ENCODE measurements at regions not wholly inside any gene's neighbourhood (a gene's known extent, or its start where the extent isn't known, plus 50 kb on each side); places are given as distances from the start of the nearest gene placed in this dataset.
A peak's percentile ranks its signal among the peaks of the same experiment; 100 is the strongest.

GRCh38 chr10:123573236-123574108 lies 92.7 kb upstream of the GPR26 start:
- DNase-seq (ENCODE audit: low read depth in 3 of 3): peak; percentile 14 to 26 (median 19)

- no peak for DNase-seq (ENCODE audit: low read depth in 3 of 3)
These were observed 92.0 kb upstream of the GPR26 start for GRCh38 chr10:123574109-123574698.

- no peak for DNase-seq (ENCODE audit: low read depth in 3 of 3)
These were observed 91.0 kb upstream of the GPR26 start for GRCh38 chr10:123575105-123575504.

- DNase-seq (ENCODE audit: low read depth in 3 of 3): no peak
These were observed 89.4 kb upstream of the GPR26 start for GRCh38 chr10:123576706-123577105.

- no peak for DNase-seq (ENCODE audit: low read depth in 3 of 3)
These were observed 88.2 kb upstream of the GPR26 start for GRCh38 chr10:123577921-123578461.

- no peak for DNase-seq (ENCODE audit: low read depth in 3 of 3)
These were observed 87.4 kb upstream of the GPR26 start for GRCh38 chr10:123578721-123579120.

- DNase-seq (ENCODE audit: low read depth in 3 of 3): no peak
These were observed 86.5 kb upstream of the GPR26 start for GRCh38 chr10:123579675-123580074.

GRCh38 chr10:123580426-123580825 lies 85.7 kb upstream of the GPR26 start:
- no peak for DNase-seq (ENCODE audit: low read depth in 3 of 3)

GRCh38 chr10:123581656-123582055 lies 84.5 kb upstream of the GPR26 start:
- DNase-seq (ENCODE audit: low read depth in 3 of 3): no peak

GRCh38 chr10:123582084-123582989 lies 83.8 kb upstream of the GPR26 start:
- DNase-seq (ENCODE audit: low read depth in 3 of 3): peak; percentile 30 to 47 (median 45)

GRCh38 chr10:123583639-123584418 lies 82.3 kb upstream of the GPR26 start:
- DNase-seq (ENCODE audit: low read depth in 3 of 3): peak; percentile 9 to 23 (median 10)

- DNase-seq (ENCODE audit: low read depth in 3 of 3): no peak
These were observed 81.8 kb upstream of the GPR26 start for GRCh38 chr10:123584419-123584775.

- no peak for DNase-seq (ENCODE audit: low read depth in 3 of 3)
These were observed 80.4 kb upstream of the GPR26 start for GRCh38 chr10:123585477-123586445.

- DNase-seq (ENCODE audit: low read depth in 3 of 3): no peak
These were observed 79.0 kb upstream of the GPR26 start for GRCh38 chr10:123587110-123587509.

GRCh38 chr10:123588386-123588914 lies 77.7 kb upstream of the GPR26 start:
- DNase-seq (ENCODE audit: low read depth in 3 of 3): no peak

- no peak for DNase-seq (ENCODE audit: low read depth in 3 of 3)
These were observed 70.5 kb upstream of the GPR26 start for GRCh38 chr10:123595661-123596060.

- DNase-seq (ENCODE audit: low read depth in 3 of 3): no peak
These were observed 68.5 kb upstream of the GPR26 start for GRCh38 chr10:123597676-123598075.

GRCh38 chr10:123599366-123599849 lies 66.7 kb upstream of the GPR26 start:
- DNase-seq (ENCODE audit: low read depth in 3 of 3): no peak

GRCh38 chr10:123600177-123600576 lies 66.0 kb upstream of the GPR26 start:
- DNase-seq (ENCODE audit: low read depth in 3 of 3): no peak

GRCh38 chr10:123603130-123603529 lies 63.0 kb upstream of the GPR26 start:
- no peak for DNase-seq (ENCODE audit: low read depth in 3 of 3)

Data from stimulated activated CD4-positive, alpha-beta T cell treated with anti-CD3 and anti-CD28 coated beads, TNF-alpha, amount 100 ng/mL, for 48 hours (primary cell).